ENCODE measurements at regions not wholly inside any gene's neighbourhood (a gene's known extent, or its start where the extent isn't known, plus 50 kb on each side); places are given as distances from the start of the nearest gene placed in this dataset.

DNA sequence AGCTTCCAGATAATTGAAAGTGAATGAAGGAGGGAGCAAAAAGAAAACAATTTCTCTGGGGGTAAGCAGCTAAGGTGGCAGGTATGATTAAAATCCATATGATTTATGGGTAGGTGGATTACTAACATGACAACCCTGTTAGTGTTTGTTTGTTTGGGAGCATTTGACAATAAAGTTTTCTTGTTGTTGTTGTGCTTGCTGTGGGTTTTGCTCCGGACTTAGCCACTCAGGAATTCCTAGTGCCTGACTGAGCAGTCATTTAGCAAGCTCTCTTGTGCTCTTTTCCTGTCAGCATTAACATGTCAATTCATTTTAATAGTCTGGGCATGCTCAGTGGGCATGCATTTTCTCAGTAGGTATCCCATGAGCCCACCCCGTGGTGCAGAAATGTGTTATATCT lies 674.8 kb upstream of the ZEB2 start:
- no peak for DNase-seq

DNA sequence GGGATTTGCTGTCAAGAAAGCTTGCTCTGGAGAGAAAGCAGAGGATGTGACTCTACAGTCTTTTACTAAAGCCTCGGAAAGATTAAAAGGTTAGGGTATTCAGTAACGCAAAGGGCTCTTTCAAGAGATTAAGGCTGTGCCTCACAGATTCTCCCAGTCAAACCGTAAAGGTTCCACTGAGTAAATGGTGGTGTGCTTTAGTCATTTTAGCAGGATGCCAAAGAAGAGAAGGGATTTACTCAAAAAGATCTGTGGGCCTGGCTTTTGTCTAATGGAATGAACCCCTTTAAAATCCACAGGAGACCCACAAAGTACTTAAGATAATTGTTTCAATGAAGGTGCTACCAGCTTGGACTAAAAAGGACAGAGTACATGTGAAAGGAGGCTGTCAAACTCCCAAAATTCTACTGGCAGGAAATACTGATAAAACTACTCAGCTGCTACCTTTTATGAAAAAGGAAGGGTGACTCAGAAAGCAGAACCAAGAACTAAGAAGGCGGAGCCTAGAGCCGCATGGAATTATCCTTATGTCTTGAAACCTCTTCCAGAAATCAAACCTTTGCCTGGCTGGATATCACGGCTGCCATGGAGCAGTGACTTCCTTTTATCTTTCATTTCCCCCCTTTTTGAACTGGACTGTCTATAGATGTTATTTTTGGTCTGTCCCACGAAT lies 670.2 kb upstream of the ZEB2 start:
- peak; percentile 46 for DNase-seq

- DNase-seq, result no peak
Measured at GRCh38 chr2:145186303-145186702, 666.4 kb upstream of the ZEB2 start.

DNA sequence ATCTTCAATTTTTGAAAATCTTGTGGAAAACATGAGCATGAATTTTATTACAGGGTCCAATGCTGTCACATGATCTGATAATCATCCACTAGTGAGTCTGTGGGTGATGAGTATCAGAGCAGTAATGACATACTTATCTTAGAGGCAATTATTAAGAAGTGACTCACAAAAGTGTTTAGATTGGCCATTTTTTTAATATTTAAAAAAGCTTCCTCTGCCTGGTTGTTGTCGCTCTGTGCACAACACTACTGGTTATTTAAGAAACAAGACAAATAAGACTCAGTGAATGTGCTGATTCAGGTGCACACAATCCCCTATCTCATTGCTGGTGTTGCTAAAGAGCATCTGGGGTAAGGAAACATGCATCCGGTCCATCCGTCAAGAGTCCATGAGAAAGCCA lies 665.8 kb upstream of the ZEB2 start:
- DNase-seq, result peak; percentile 31

DNA sequence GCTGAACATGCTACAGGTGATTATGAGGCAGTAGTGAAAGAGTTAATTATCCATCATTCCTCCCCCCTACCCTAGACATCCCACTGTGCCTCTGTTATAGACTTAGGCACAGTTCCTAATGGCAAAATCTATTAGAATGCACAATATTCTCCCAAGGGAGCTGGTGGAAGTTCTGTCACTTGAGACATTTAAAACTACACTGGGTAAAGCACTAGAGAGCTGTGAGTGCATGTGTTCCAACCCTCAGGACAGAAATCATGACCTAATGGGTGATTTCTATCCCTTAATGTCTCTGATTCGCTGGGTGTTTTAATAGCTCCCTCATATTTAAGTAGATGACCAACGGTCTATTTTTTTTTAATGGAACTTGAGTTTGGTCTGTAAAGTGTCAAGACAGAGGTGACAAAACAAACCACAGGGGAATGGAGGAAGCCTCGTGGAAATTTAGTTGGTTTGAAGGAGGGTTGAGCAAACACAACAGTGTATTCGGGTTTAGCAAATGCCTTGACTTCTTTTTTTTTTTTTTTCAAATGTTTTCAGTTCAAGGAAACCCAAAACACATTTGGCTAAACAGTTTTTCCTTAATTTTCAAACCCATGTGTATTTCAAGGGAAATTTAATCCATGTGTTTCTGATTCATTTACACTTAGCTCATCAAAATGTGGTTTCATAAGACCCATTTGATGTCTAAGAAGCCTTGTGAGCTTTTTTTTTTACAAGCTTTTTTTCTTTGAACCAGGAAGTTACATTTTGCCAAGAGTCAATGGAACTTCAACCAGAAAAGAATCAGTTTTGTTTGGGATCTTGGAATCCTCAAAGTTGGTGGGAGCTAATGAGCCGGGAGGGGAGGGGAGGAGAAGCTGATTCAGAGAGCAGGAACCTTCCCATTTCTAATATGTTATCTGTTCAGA lies 665.1 kb upstream of the ZEB2 start:
- DNase-seq, result peak; percentile 17

- DNase-seq, result peak; percentile 40
Measured at GRCh38 chr2:145169285-145169684, 649.4 kb upstream of the ZEB2 start.

GRCh38 chr2:145168091-145168490 lies 648.2 kb upstream of the ZEB2 start:
- no peak for DNase-seq

- no peak for DNase-seq
Measured at GRCh38 chr2:145166731-145167302, 646.9 kb upstream of the ZEB2 start.

DNA sequence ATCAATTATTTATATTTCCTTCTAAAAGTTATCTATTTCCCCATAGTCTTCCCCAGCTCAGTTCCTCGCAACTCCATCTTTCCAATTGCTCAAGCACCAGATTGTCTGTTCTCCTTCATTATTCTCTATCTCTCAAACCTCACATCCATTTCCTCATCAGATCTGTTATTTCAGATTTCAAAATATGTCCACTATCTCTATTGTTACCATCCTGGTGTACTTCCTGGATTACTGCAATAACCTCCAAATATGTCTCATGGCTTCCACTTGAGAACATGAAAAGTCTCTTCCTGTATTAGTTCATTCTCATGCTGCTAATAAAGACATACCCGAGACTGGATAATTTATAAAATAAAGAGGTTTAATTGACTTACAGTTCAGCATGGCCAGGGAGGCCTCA lies 641.7 kb upstream of the ZEB2 start:
- no peak for DNase-seq

GRCh38 chr2:145160855-145161254 lies 640.9 kb upstream of the ZEB2 start:
- DNase-seq, result no peak

DNA sequence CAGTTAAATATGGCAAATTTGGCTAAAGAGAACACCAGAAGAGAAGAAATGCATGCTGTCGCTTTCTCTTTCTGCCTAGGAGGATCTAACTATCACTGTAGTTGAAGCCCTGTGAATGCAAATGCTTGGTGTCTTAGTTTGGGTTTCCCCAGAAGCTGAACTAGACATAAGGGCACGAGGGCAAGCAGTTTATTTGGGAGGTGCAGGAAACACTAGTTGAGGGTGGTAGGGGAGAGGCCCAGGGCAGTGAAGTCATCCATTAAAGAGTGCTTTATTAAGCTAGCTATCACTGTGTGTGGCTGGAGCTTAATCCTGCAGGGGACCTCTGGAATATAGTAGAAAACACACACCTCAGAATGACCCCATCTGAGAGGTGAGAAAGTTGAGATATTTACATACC lies 639.8 kb upstream of the ZEB2 start:
- DNase-seq, result no peak

- DNase-seq, result peak; percentile 60
Measured at GRCh38 chr2:145157741-145158591, 638.0 kb upstream of the ZEB2 start.

DNA sequence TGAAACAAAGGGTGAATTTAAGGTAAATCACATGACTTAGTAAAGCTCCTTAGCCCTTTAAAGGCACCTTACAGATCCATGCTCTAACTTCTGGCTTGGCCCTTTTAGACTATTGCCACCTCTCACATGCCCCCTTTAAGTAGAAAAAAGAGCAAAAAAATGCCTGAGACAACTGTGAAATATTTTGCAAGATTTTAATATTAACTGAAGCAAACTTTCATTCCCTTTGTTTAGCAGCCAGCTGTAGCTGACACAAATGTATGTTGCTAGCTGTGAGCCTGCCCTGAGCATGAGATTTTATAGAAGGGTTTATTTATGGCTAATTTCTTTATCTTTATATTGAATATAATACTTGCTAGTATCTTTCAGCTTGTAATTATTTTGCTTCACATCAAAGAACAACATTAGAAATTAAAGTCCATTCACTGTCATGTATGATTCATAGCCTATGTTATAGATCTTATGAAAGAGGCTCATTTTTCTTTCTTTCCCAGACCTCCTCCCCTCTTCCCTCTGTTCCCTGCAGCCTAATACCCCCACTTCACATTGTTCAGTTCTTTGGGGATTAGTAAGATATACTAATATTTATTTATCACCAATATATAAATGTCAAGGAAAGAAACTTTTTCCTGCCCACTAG lies 637.2 kb upstream of the ZEB2 start:
- DNase-seq, result no peak

DNA sequence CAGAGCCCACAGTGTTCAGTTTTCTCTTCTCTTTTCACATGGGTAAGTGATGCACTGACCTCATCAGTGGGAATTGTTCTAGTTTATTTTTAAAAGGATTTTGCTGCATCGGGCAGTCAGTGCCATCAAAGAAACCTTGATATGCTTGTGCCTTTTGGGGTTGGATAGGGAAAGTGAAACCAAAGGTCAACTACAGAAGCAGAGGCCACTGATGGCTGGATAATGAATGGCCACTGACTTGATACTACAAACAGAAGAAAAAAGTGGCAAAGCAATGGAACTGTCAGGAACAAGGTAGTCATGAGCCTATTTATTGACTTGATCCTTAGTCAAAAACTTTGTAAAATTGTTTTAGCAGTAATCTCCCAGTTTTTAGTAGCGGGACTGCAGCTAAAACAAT lies 636.3 kb upstream of the ZEB2 start:
- DNase-seq, result no peak

GRCh38 chr2:145155196-145155595 lies 635.3 kb upstream of the ZEB2 start:
- peak; percentile 74 for DNase-seq

GRCh38 chr2:145154731-145155130 lies 634.8 kb upstream of the ZEB2 start:
- DNase-seq, result no peak

DNA sequence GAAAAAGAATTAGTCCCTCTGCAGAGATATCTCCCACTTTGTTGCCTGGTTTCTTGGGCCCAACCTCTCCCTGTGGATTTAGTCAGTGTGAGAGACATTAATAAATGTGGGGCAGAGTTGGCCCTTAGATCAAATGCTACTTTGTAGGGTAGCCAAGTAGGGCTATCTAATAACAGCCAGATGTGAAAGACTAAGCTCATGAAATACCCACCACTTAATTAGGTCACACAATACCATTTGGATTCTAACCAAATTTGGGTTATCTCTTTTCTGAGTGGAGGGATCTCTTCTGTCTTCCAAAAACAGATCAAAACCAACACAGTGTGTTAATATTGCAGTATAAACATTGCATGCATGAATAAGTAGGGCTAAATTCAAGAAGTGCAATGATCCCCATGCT lies 626.8 kb upstream of the ZEB2 start:
- no peak for DNase-seq

DNA sequence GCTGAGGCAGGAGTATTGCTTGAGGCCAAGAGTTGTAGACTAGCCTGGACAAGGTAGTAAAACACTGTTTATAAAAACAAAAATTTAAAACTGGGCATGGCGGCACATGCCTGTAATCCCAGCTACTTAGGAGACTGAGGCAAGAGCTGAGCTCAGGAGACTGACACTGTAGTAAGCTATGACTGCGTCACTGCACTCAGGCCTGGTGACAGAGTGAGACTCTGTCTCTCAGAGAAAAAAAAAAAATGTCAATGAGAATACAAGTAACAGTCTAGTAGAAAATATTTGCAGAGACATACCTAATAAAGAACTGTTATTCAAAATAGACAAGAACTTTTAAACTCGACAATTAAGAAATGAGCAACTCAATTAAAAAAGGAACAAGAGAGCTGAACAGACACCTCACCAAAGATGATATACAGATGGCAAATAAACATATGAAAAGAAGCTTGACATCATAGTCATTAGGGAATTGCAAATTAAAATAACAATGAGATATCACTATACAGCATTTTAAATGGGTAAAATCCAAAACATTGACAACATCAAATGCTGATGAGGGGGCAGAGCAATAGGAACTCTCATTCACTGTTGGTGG lies 624.3 kb upstream of the ZEB2 start:
- DNase-seq, result no peak

GRCh38 chr2:145141981-145142380 lies 622.1 kb upstream of the ZEB2 start:
- DNase-seq, result no peak

GRCh38 chr2:145140658-145141057 lies 620.7 kb upstream of the ZEB2 start:
- no peak for DNase-seq

GRCh38 chr2:145138626-145139025 lies 618.7 kb upstream of the ZEB2 start:
- DNase-seq, result no peak

DNA sequence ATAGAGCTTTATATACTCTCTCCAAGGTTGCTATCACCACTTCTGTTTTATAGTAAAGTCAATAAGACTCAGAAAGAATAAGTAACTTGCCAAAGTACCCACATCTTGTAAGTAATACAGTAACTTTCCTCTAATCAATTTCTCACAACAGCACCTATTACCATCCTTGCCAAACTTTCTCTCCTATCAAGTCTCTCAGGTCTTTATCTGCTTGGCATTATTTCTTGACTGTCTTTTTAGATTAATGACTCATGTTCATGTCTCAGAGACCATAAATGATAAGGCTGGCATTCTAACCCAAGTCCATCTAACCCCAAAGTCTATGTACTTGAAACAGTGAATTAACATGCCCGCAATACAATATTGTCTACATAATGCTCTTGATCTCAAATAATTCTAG lies 618.0 kb upstream of the ZEB2 start:
- DNase-seq, result peak; percentile 70
